ENCODE measurements at regions not wholly inside any gene's neighbourhood (a gene's known extent, or its start where the extent isn't known, plus 50 kb on each side); places are given as distances from the start of the nearest gene placed in this dataset.

DNA sequence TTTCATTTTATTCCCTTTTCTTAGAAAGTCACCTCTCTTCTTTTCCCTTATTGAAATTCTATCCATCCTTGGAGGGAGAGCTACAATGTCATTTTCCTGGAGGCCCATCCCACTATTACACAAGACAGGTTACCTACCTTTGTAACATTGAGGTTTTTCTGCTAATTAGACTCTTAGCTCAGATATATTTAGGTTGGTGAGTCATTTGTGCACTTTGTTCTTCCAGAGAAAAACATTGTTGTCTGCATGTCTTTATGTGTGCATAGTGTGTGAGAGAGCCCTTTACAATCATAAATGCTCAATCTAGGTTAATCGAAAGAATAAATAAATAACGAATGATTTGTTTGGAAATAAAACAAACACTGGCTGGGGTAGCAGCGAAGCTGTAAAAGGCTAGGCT lies 191.8 kb downstream of the DACT1 start (continued):
- TF ChIP-seq, protein P1, sequence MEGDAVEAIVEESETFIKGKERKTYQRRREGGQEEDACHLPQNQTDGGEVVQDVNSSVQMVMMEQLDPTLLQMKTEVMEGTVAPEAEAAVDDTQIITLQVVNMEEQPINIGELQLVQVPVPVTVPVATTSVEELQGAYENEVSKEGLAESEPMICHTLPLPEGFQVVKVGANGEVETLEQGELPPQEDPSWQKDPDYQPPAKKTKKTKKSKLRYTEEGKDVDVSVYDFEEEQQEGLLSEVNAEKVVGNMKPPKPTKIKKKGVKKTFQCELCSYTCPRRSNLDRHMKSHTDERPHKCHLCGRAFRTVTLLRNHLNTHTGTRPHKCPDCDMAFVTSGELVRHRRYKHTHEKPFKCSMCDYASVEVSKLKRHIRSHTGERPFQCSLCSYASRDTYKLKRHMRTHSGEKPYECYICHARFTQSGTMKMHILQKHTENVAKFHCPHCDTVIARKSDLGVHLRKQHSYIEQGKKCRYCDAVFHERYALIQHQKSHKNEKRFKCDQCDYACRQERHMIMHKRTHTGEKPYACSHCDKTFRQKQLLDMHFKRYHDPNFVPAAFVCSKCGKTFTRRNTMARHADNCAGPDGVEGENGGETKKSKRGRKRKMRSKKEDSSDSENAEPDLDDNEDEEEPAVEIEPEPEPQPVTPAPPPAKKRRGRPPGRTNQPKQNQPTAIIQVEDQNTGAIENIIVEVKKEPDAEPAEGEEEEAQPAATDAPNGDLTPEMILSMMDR (IDR thresholded peaks at IDR 0.05): no peak
- TF ChIP-seq GATA2 (CRISPR knock-in tag; IDR thresholded peaks at IDR 0.05) (no peak), TAF1 (IDR thresholded peaks at IDR 0.05; ENCODE audit: borderline replicate concordance, low read depth, low read length) (no peak)

GRCh38 chr14:58830121-58830520 lies 192.4 kb downstream of the DACT1 start:
- Histone ChIP-seq H3K27ac (ENCODE audit: low read depth in 2 of 2, low read length in 1 of 2) (no peak overlapping the region), H3K36me3 (replicated peaks in 1 of 2; ENCODE audit: control insufficient read depth in 1 of 2, insufficient read depth in 2 of 2, low read length in 1 of 2) (no peaks in the 10 kb centered on the region), H4K20me1 (ENCODE audit: insufficient read depth) (no peaks in the 10 kb centered on the region), H3F3A (replicated peaks; ENCODE audit: insufficient read depth) (no peaks in the 10 kb centered on the region), H3K9me3 (peaks cover 6% of the 10 kb centered on the region; the same call in 1 of the 2 replicates), H2AFZ (ENCODE audit: low read depth) (no peak overlapping the region), H3K4me2 (no peak overlapping the region), H3K4me1 (ENCODE audit: control insufficient read depth in 1 of 2, insufficient read depth in 2 of 2, low read depth in 1 of 2, low read length in 1 of 2) (peaks cover 0 to 4% of the 10 kb centered on the region in 2 experiments; a peak in 1 of 4 replicates), H3K4me3 (ENCODE audit: low read depth in 2 of 2, low read length in 1 of 2) (no peak overlapping the region), H3K79me2 (ENCODE audit: insufficient read depth) (no peaks in the 10 kb centered on the region), H3K9me2 (no peaks in the 10 kb centered on the region), H3K27me3 (ENCODE audit: insufficient read depth) (no peaks in the 10 kb centered on the region), H3K9ac (no peak overlapping the region)
- 91% methylated on average over 2 of the region's 2 CpGs for whole genome bisulfite sequencing (ENCODE audit: low lambda C conversion rate)
- POLR2A ChIA-PET: no interaction called here
- CTCF ChIA-PET: interaction anchor here (1.0 to 1.1 kb wide), 2 partner anchors 12 to 13 kb away, joined by 3 read pairs; no protein-coding TSS in a partner anchor
- DNase-seq: no peak
- TF ChIP-seq, protein P2, sequence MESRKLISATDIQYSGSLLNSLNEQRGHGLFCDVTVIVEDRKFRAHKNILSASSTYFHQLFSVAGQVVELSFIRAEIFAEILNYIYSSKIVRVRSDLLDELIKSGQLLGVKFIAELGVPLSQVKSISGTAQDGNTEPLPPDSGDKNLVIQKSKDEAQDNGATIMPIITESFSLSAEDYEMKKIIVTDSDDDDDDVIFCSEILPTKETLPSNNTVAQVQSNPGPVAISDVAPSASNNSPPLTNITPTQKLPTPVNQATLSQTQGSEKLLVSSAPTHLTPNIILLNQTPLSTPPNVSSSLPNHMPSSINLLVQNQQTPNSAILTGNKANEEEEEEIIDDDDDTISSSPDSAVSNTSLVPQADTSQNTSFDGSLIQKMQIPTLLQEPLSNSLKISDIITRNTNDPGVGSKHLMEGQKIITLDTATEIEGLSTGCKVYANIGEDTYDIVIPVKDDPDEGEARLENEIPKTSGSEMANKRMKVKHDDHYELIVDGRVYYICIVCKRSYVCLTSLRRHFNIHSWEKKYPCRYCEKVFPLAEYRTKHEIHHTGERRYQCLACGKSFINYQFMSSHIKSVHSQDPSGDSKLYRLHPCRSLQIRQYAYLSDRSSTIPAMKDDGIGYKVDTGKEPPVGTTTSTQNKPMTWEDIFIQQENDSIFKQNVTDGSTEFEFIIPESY (IDR thresholded peaks at IDR 0.05; ENCODE audit: borderline replicate concordance, low read depth): no peak
- TF ChIP-seq MEF2A (IDR thresholded peaks at IDR 0.05; ENCODE audit: borderline replicate concordance, low read depth) (no peak), CHD2 (IDR thresholded peaks at IDR 0.05; ENCODE audit: low read length, partially characterized antibody) (no peak), NRF1 (IDR thresholded peaks at IDR 0.05; ENCODE audit: low read depth, low read length) (no peak), TAF1 (IDR thresholded peaks at IDR 0.05; ENCODE audit: borderline replicate concordance, low read depth, low read length) (no peak), SIN3A (IDR thresholded peaks at IDR 0.05; ENCODE audit: borderline replicate concordance, low read depth, low read length) (no peak), SMC3 (IDR thresholded peaks at IDR 0.05; ENCODE audit: low read depth, low read length) (no peak), GATA2 (CRISPR knock-in tag; IDR thresholded peaks at IDR 0.05) (no peak), GABPA (IDR thresholded peaks at IDR 0.05; ENCODE audit: low read depth) (no peak), POLR2AphosphoS5 (IDR thresholded peaks at IDR 0.05; ENCODE audit: low read depth, low read length) (no peak), YY1 (IDR thresholded peaks at IDR 0.05; ENCODE audit: low read depth) (no peak), USF1 (IDR thresholded peaks at IDR 0.05; ENCODE audit: borderline replicate concordance, low read depth) (no peak), MAX (IDR thresholded peaks at IDR 0.05; ENCODE audit: low read depth) (no peak), FOXM1 (IDR thresholded peaks at IDR 0.05; ENCODE audit: low read depth) (no peak), FOSL2 (IDR thresholded peaks at IDR 0.05; ENCODE audit: borderline replicate concordance, low read depth) (no peak)
